ENCODE measurements at regions not wholly inside any gene's neighbourhood (a gene's known extent, or its start where the extent isn't known, plus 50 kb on each side); places are given as distances from the start of the nearest gene placed in this dataset.

- Histone ChIP-seq H3K9me1 (ENCODE audit: control insufficient read depth, insufficient read depth, low read length) (no peaks in the 10 kb centered on the region), H2AFZ (ENCODE audit: low read depth, low read length) (no peak overlapping the region), H3K9me3 (replicated peaks; ENCODE audit: control insufficient read depth, insufficient read depth, low read depth, low read length) (no peaks in the 10 kb centered on the region; the same call in 1 of the 2 replicates), H3K9ac (ENCODE audit: insufficient read depth in 1 of 2, low read depth in 2 of 2, low read length in 2 of 2) (no peak overlapping the region), H3K36me3 (ENCODE audit: control insufficient read depth, insufficient read depth, low read length) (no peaks in the 10 kb centered on the region), H3K4me3 (no peak overlapping the region), H3K27me3 (ENCODE audit: control insufficient read depth in 2 of 2, insufficient read depth in 2 of 2, low read length in 2 of 2) (no peaks in the 10 kb centered on the region), H3K4me1 (replicated peaks in 1 of 2; ENCODE audit: control insufficient read depth in 2 of 2, insufficient read depth in 2 of 2, low read length in 2 of 2) (no peaks in the 10 kb centered on the region), H3K79me2 (ENCODE audit: control insufficient read depth, insufficient read depth, low read length) (no peaks in the 10 kb centered on the region), H4K20me1 (replicated peaks; ENCODE audit: control insufficient read depth, insufficient read depth, low read length) (no peaks in the 10 kb centered on the region), H3K4me2 (ENCODE audit: insufficient read depth, low read length) (no peak overlapping the region), H3K27ac (ENCODE audit: extremely low read depth, low read depth, low read length) (no peak overlapping the region)
- in situ Hi-C loops (cut with MboI), result no loop called here
- BruUV-seq (replicated peaks), result no TSS peak
- FAIRE-seq, result no peak
- ChIA-PET CTCF (ENCODE audit: low intra/inter-chr PET ratio) (no interaction called here), POLR2A (no interaction called here)
- intact Hi-C loops (cut with micrococcal nuclease), result no loop called here
- no peak for ATAC-seq
- no peak for DNase-seq (ENCODE audit: extremely low read depth in 1 of 4, low spot score in 3 of 4)
- no peak for TF ChIP-seq BACH1 (tag; IDR thresholded peaks at IDR 0.05)
- TF ChIP-seq, protein P1, sequence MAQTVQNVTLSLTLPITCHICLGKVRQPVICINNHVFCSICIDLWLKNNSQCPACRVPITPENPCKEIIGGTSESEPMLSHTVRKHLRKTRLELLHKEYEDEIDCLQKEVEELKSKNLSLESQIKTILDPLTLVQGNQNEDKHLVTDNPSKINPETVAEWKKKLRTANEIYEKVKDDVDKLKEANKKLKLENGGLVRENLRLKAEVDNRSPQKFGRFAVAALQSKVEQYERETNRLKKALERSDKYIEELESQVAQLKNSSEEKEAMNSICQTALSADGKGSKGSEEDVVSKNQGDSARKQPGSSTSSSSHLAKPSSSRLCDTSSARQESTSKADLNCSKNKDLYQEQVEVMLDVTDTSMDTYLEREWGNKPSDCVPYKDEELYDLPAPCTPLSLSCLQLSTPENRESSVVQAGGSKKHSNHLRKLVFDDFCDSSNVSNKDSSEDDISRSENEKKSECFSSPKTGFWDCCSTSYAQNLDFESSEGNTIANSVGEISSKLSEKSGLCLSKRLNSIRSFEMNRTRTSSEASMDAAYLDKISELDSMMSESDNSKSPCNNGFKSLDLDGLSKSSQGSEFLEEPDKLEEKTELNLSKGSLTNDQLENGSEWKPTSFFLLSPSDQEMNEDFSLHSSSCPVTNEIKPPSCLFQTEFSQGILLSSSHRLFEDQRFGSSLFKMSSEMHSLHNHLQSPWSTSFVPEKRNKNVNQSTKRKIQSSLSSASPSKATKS (CRISPR knock-in tag; IDR thresholded peaks at IDR 0.05), result no peak
- no peak for TF ChIP-seq MED1 (CRISPR knock-in tag; IDR thresholded peaks at IDR 0.05; ENCODE audit: borderline replicate concordance)
- TF ChIP-seq ZNF780A (CRISPR knock-in tag; IDR thresholded peaks at IDR 0.05), result no peak
- TF ChIP-seq, protein P2, sequence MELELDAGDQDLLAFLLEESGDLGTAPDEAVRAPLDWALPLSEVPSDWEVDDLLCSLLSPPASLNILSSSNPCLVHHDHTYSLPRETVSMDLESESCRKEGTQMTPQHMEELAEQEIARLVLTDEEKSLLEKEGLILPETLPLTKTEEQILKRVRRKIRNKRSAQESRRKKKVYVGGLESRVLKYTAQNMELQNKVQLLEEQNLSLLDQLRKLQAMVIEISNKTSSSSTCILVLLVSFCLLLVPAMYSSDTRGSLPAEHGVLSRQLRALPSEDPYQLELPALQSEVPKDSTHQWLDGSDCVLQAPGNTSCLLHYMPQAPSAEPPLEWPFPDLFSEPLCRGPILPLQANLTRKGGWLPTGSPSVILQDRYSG (tag; conservative IDR thresholded peaks at IDR 0.05; ENCODE audit: low read depth), result no peak
- TF ChIP-seq PHF8 (IDR thresholded peaks at IDR 0.05; ENCODE audit: borderline replicate concordance, low read length), result no peak
- no peak for TF ChIP-seq ARHGAP35 (IDR thresholded peaks at IDR 0.05; ENCODE audit: partially characterized antibody)
- TF ChIP-seq POLR2G (IDR thresholded peaks at IDR 0.05; ENCODE audit: low read depth, low read length), result no peak
- no peak for TF ChIP-seq ETV1 (tag; conservative IDR thresholded peaks at IDR 0.05; ENCODE audit: low read depth)
- TF ChIP-seq YBX1 (IDR thresholded peaks at IDR 0.05), result no peak
Measured at GRCh38 chr6:128686084-128686483, 165.7 kb upstream of the PTPRK start.
